ENCODE measurements at regions not wholly inside any gene's neighbourhood (a gene's known extent, or its start where the extent isn't known, plus 50 kb on each side); places are given as distances from the start of the nearest gene placed in this dataset.
"Not testable (repeated sequence)": the region's sequence is repeated elsewhere in the genome, so short reads cannot be mapped to it uniquely, and the experiment has no call there.

- FAIRE-seq (no peak), DNase-seq (ENCODE audit: low spot score in 2 of 2) (no peak)
These were observed 211.6 kb upstream of the ZNF184 start for GRCh38 chr6:27684264-27685211.

DNA sequence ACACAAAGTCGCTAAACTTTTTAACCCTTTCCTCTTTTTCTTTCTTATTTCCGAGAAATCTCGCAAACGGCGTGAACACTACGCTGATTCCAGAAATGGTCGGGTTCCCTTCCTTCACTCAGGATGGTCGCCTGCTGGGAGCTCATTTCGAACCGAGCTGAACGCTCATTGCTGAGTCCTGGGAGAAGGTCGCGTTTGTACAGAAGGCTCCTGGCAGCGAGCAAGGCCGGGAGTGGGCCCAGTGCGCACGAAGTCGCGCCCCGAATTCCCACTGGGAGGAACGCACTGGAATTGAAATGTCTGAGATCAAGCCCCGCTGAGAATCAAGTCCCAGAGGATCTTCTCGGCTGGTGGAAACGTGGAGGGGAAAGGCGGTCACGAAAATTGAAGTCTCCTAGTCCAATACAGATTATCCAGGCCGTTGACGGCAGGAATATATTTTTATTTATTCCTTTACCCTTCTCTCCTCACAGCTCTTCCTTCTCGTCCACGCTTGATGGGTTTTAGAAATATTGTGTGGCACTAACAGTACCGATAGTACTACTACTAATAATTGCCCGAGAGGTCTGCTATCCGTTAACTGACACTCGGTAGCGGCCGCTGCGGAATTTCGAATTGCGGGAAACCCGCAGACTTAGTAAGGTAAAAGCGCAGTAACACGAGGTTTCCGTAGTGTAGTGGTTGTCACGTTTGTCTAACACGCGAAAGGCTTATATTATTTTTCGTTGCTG is 207.2 kb upstream of the ZNF184 start:
- DNase-seq (ENCODE audit: low spot score in 2 of 2) = no peak

GRCh38 chr6:27679308-27679963 is 206.5 kb upstream of the ZNF184 start:
- no peak for DNase-seq (ENCODE audit: low spot score in 2 of 2)
- FAIRE-seq = no peak

More for the DNA sequence above, 207.2 kb upstream of the ZNF184 start:
- no peak for FAIRE-seq

GRCh38 chr6:27678469-27678868 is 205.6 kb upstream of the ZNF184 start:
- FAIRE-seq (no peak), DNase-seq (ENCODE audit: low spot score in 2 of 2) (no peak)

DNA sequence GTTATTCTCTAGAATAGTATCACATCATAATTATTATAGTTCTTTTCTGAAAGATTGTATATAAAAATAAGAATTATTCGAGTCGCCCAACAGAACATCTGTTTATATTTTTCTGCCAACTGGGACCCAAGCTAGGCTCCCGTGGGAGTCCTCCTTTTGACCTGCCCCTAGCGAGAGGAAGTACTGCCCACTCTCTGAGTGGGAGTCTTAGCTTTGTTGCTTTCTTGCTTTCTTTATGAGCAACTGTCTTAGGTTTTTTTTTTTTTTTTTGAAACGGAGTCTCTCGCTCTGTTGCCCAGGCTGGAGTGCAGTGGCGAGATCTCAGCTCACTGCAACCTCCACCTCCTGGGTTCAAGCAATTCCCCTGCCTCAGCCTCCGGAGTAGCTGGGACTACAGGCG is 202.0 kb upstream of the ZNF184 start:
- DNase-seq (ENCODE audit: low spot score in 2 of 2) = no peak
- FAIRE-seq = no peak

DNA sequence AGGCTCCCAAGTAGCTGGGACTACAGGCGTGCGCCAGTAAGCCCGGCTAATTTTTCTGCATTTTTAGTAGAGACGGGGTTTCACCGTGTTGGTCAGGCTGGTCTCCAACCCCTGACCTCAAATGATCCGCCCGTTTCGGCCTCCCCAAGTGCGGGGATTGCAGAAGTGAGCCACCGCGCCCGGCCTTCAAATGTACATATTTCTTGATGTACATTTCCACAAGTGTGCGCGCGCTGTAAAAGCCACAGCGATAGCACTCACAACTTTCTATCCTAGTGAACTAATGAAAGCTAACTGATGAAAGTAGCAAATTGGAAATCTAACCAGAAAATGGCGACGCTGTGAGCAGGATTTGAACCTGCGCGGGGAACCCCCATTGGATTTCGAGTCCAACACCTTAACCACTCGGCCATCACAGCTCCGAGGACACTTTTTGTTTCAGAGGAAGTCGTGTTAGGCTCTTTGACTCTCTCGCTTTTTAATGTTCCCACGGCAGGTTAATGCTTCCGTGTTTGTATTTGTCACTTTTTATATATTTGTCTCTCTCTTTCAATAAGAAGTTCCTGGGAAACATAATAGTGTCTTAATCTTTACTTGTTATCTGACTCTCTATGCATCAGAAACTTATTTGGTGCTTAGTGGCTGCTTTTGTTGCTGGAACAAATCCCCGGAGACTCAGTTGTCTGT is 199.4 kb upstream of the ZNF184 start:
- DNase-seq (ENCODE audit: low spot score in 2 of 2) = no peak
- no peak for FAIRE-seq

DNA sequence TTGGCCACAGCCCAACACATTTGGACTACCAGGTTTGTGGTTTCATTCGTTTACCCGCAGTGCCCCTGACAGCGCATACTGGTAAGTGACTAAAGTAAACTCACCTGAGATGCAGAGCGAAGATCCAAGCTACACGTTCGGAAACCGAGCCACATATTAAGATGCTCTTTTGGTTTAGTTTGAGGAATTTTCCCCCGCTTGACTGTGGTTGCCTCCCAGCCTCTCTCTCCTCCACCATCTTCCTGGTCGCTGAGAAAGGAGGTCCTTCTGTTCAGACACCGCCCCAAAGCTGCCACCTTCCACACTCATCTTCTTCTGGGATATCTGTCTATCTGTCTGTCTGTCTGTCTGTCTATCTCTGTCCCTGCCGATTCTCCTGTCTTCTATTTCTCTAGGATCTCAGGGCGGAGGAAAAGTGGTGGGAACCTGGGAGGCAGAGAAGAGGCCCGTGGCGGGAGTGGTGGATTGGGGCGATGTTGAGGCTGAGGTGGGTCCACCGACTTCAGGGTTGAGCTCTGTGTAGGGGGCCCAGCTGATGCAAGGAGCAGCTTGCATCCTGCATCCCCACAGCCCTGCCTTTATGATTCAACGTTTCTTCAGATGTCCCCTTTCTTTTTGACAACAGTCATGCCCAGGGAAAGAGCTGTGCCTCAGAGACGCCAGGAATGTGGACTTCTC is 196.9 kb upstream of the ZNF184 start:
- FAIRE-seq = no peak
- DNase-seq (ENCODE audit: low spot score in 2 of 2) = no peak

DNA sequence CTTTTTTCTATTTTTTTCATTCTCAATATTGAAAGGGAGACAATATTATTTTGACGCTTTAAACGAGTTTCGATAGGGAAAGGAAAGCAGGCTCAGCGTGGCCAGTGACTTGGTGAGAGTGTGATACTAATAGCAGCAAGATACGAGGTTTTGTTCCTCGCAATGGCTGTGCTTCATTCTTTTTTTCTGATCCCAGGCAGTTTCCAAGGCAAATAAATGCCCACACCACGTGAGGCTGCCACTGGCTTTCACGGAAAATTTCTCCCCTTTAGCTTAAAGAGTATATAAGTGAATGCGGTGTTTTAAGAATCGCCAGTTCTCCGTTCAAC is 196.4 kb upstream of the ZNF184 start:
- no peak for DNase-seq (ENCODE audit: low spot score in 2 of 2)
- no peak for FAIRE-seq

- no peak for DNase-seq (ENCODE audit: low spot score in 2 of 2)
- no peak for FAIRE-seq
These were observed 195.8 kb upstream of the ZNF184 start for GRCh38 chr6:27668442-27669294.

GRCh38 chr6:27667657-27668441 is 194.9 kb upstream of the ZNF184 start:
- no peak for FAIRE-seq
- no peak for DNase-seq (ENCODE audit: low spot score in 2 of 2)

- FAIRE-seq (no peak), DNase-seq (ENCODE audit: low spot score in 2 of 2) (no peak)
These were observed 194.2 kb upstream of the ZNF184 start for GRCh38 chr6:27667016-27667656.

GRCh38 chr6:27662769-27663168 is 189.9 kb upstream of the ZNF184 start:
- FAIRE-seq (no peak), DNase-seq (ENCODE audit: low spot score in 2 of 2) (no peak)

DNA sequence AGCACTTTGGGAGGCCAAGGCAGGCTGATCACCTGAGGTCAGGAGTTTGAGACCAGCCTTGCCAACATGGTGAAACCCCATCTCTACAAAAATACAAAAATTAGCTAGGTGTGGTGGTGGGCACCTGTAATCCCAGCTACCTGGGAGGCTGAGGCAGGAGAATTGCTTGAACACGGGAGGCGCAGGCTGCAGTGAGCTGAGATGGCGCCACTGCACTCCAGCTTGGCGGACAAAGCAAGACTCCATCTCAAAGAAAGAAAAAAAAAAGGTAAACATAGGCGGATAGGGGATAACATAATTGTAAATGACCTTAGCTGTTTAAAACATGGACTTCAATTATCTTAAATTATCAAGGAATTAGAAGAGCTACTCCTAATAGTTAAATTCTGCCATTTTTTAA is 189.3 kb upstream of the ZNF184 start:
- not testable (repeated sequence) for FAIRE-seq; DNase-seq (ENCODE audit: low spot score in 2 of 2)

DNA sequence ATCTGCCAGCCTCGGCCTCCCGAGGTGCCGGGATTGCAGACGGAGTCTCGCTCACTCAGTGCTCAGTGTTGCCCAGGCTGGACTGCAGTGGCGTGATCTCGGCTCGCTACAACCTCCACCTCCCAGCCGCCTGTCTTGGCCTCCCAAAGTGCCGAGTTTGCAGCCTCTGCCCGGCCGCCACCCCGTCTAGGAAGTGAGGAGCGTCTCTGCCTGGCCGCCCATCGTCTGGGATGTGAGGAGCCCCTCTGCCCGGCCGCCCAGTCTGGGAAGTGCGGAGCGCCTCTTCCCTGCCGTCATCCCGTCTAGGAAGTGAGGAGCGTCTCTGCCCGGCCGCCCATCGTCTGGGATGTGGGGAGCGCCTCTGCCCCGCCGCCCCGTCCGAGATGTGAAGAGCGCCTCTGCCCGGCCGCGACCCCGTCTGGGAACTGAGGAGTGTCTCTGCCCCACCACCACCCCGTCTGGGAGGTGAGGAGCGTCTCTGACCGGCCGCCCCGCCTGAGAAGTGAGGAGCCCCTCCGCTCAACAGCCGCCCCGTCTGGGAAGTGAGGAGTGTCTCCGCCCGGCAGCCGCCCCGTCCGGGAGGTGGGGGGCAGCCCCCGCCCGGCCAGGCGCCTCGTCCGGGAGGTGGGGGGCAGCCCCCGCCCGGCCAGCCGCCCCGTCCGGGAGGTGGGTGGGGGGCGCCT is 180.4 kb upstream of the ZNF184 start:
- not testable (repeated sequence) for FAIRE-seq; DNase-seq (ENCODE audit: low spot score in 2 of 2)

- DNase-seq (ENCODE audit: low spot score in 2 of 2) (no peak), FAIRE-seq (no peak)
These were observed 178.4 kb upstream of the ZNF184 start for GRCh38 chr6:27651371-27651732.

DNA sequence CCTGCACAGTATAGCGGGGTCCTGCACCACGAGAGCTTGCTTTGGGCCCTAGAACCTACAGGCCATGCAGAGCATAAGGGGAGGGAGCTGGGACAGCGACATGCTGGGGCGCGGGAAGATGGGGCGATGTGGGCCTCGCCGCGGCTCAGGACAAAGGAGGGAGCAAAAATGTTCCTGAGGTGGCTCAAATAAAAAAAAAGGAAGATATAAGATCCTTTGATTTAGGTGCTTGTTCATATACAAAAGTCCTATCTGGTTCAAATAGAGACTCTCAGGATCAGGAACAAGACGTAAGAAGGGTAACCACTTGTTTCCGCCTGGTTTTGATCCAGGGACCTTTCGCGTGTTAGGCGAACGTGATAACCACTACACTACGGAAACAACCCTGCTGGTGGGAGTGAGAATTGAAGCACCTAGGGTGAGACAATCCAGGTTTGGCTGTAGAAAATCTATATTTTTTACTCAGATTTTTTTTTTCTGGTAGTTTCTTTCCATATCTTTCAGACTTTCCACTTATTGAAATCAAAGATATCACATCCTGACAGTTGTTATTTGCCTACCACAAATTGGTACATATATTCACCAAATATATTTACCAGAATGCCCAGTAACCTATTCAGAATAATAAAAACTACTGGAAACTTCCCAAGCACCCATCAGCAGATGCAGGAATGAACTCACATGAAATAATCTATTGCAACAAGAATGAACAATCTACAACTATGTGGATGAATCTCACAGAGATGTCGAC is 177.9 kb upstream of the ZNF184 start:
- DNase-seq (ENCODE audit: low spot score in 2 of 2) = no peak
- no peak for FAIRE-seq

- DNase-seq (ENCODE audit: low spot score in 2 of 2) = no peak
- no peak for FAIRE-seq
These were observed 171.6 kb upstream of the ZNF184 start for GRCh38 chr6:27644528-27644927.

Measured in frontal cortex (tissue), 3 donors.